Left lung (tissue), 4 donors: ENCODE measurements at regions not wholly inside any gene's neighbourhood (a gene's known extent, or its start where the extent isn't known, plus 50 kb on each side); places are given as distances from the start of the nearest gene placed in this dataset.
A peak's percentile ranks its signal among the peaks of the same experiment; 100 is the strongest.

Experiments used
- ATAC-seq: fragments of 200-7000 bp; cut with Tn5 transposase; one replicate; pipeline ENCODE4 v1.9.1; 2020; ENCODE audit warnings: moderate library complexity
- DNase-seq, 4 donors: peaks; one replicate each; pipeline ENCODE4 v3.0.0-alpha.2; 2013 to 2020
- H3K27ac ChIP-seq, 2 donors: fragments of 200-600 bp; sonication (generic) in 1 of 2; one replicate each; pipeline versions ENCODE4 v1.5.0 to v1.8.0; 2020 to 2021
- H3K27me3 ChIP-seq, 2 donors: fragments of 200-600 bp; sonication (generic) in 1 of 2; one replicate each; pipeline versions ENCODE4 v1.5.0 to v1.8.0; 2020 to 2021
- H3K36me3 ChIP-seq, 2 donors: fragments of 200-600 bp; sonication (generic) in 1 of 2; one replicate each; pipeline versions ENCODE4 v1.5.0 to v1.8.0; 2020 to 2021
- H3K4me1 ChIP-seq, 2 donors: fragments of 200-600 bp; one replicate each; pipeline ENCODE4 v1.8.0; 2021
- H3K4me3 ChIP-seq, 2 donors: fragments of 200-600 bp; sonication (generic) in 1 of 2; one replicate each; pipeline versions ENCODE4 v1.5.0 to v1.8.0; 2020 to 2021; ENCODE audit warnings: mild to moderate bottlenecking in 1 of 2
- H3K9me3 ChIP-seq, 2 donors: fragments of 200-600 bp; sonication (generic) in 1 of 2; one replicate each; pipeline versions ENCODE4 v1.5.0 to v1.8.0; 2020 to 2021
- intact Hi-C, 2 donors: fragments of 100-400 bp; cut with DNase I; formaldehyde crosslinking; loops; one replicate each; pipeline versions ENCODE4 v1.11.2 to v1.14.2; 2022
- TF ChIP-seq, protein P1 (sequence below), 2 donors: fragments of 200-600 bp; sonication (generic) in 1 of 2; IDR thresholded peaks; one replicate each; pipeline versions ENCODE4 v1.5.0 to v1.8.0; 2021; ENCODE audit warnings: antibody characterized with exemption in 2 of 2
- donor health status: DM: no; HTN: yes; CAD: no.
- donor health status: DM: no; HTN: no; CAD: no.

DNA sequence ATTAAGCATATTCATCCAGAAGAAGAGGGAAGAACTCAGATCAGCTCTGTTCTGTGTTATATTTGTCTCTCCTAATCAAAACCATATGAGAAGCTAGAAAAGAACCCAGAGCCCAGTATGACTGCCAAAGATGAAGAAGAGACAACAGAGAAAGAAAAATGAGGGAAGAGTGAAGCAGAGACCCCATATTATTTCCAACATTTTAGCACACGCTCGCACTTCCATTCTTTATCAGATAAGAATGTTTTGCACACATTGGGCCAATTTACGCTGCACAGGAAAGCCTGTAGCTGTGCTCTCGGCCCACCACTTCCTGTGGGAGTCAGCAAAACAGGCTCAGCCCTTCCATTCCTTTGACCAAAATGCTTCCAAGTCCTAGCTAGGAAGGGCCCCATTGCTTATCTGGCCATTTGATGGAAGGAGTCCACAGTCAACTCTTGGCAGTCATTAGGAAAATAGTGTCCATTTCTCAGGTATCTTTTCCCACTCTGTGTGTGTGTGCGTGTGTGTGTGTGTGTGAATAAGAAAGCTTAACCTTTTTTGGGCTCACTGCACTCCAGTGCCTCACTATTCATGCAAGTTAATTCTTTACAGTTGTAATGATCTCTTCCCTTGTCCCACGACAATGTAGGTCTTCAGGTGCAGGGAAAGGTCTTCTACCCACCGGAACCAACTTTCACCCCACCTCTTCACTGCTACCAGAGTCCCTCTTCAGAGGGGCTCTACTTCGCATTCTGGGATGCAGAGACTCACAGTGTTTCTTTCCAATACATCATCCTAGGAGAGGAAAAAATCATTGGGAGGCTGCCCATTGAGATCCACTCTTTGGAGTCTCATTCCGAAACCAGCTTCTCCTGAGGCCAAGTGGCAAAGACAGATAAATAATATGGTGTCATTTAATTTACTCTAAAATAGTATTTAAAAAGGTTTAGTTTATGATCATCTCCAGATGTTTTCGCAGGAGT lies 237.5 kb downstream of the COG6 start:
- H3K27ac ChIP-seq: peak overlapping the region in 1 of 2 donors; percentile 23

DNA sequence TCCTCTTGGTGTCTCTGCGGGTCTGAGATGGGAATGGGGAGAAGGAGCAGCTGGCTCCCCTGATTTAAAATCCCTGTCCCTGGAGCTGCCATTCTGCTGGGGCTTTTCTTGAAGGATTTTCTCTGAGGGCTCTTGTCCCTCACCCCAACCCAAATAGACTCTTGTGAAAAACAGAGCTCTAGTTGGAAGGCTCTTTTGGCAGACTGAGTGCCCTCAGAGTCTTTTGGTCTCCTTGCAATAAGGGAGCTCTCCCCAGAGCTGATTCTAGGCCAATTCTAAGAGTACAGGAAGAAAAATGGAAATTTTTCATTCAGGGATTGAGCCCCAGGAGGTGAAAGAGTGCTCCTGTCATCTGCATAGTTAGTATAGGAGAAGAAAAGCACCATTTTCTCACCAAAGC lies 238.3 kb downstream of the COG6 start:
- TF ChIP-seq, protein P1, sequence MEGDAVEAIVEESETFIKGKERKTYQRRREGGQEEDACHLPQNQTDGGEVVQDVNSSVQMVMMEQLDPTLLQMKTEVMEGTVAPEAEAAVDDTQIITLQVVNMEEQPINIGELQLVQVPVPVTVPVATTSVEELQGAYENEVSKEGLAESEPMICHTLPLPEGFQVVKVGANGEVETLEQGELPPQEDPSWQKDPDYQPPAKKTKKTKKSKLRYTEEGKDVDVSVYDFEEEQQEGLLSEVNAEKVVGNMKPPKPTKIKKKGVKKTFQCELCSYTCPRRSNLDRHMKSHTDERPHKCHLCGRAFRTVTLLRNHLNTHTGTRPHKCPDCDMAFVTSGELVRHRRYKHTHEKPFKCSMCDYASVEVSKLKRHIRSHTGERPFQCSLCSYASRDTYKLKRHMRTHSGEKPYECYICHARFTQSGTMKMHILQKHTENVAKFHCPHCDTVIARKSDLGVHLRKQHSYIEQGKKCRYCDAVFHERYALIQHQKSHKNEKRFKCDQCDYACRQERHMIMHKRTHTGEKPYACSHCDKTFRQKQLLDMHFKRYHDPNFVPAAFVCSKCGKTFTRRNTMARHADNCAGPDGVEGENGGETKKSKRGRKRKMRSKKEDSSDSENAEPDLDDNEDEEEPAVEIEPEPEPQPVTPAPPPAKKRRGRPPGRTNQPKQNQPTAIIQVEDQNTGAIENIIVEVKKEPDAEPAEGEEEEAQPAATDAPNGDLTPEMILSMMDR (IDR thresholded peaks at IDR 0.05): no peak
- H3K36me3 ChIP-seq: no peaks in the 10 kb centered on the region
- no peak for ATAC-seq
- intact Hi-C loops: no loop called here
- no peak for DNase-seq
- H3K4me3 ChIP-seq: no peak overlapping the region
- H3K27me3 ChIP-seq: no peaks in the 10 kb centered on the region
- no peaks in the 10 kb centered on the region for H3K9me3 ChIP-seq
- no peak overlapping the region for H3K27ac ChIP-seq
- no peaks in the 10 kb centered on the region for H3K4me1 ChIP-seq

More for the DNA sequence above, 237.5 kb downstream of the COG6 start:
- no peaks in the 10 kb centered on the region for H3K4me1 ChIP-seq
- H3K27me3 ChIP-seq: no peaks in the 10 kb centered on the region
- intact Hi-C loops: no loop called here
- H3K4me3 ChIP-seq: no peak overlapping the region
- no peaks in the 10 kb centered on the region for H3K36me3 ChIP-seq
- DNase-seq (peak in 1 of 4 donors; percentile 26), ATAC-seq (peak; percentile 44)
- TF ChIP-seq, protein P1 (IDR thresholded peaks at IDR 0.05): no peak
- H3K9me3 ChIP-seq: no peaks in the 10 kb centered on the region

DNA sequence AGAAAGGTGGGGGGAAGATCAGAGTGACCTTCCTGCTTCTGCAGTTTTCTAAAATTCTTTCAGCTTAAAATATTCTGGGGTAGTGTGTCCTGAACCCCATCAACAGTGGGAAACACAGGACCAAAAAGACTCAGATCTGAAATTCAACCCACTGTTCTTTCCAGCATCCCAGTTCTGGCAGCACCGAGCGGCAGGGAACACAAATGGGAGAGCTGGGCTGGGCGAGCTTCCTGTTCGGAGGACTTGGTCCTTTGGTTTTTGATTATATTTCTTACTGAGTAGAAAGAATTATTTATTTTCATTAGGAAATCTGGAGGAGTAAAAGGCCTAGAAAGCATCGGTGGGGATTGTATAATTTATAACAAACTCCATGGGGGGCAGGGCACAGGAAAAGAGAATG lies 239.1 kb downstream of the COG6 start:
- ATAC-seq (no peak), DNase-seq (no peak)
- Histone ChIP-seq H3K4me3 (no peak overlapping the region), H3K27ac (no peak overlapping the region), H3K27me3 (no peaks in the 10 kb centered on the region), H3K36me3 (no peaks in the 10 kb centered on the region), H3K4me1 (no peaks in the 10 kb centered on the region), H3K9me3 (no peaks in the 10 kb centered on the region)
- intact Hi-C loops: no loop called here
- TF ChIP-seq, protein P1 (IDR thresholded peaks at IDR 0.05): no peak

DNA sequence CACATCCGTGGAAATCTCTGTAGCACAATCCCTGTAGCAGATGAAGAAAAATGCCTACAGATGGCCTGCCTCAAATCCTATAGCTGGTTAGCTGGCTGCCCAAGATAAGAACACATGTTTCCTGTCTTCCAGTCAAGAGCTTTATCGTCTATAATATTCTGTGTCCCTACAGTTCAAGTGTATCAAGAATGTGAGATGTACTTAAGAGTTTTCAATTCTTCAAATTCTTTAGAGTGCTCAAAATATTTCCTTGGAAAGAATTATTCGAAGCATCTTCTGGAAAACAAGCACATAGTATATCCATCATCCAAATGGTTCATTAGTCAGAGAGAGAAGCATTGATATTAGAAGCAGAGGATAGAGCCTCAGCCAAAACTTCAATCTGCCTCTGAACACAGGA lies 239.8 kb downstream of the COG6 start:
- TF ChIP-seq, protein P1 (IDR thresholded peaks at IDR 0.05): no peak
- no peaks in the 10 kb centered on the region for H3K27me3 ChIP-seq
- H3K9me3 ChIP-seq: no peaks in the 10 kb centered on the region
- H3K27ac ChIP-seq: no peak overlapping the region
- no peak overlapping the region for H3K4me3 ChIP-seq
- H3K36me3 ChIP-seq: no peaks in the 10 kb centered on the region
- no peak for ATAC-seq
- intact Hi-C loops: no loop called here
- DNase-seq: peak in 1 of 4 donors; percentile 24
- no peaks in the 10 kb centered on the region for H3K4me1 ChIP-seq

DNA sequence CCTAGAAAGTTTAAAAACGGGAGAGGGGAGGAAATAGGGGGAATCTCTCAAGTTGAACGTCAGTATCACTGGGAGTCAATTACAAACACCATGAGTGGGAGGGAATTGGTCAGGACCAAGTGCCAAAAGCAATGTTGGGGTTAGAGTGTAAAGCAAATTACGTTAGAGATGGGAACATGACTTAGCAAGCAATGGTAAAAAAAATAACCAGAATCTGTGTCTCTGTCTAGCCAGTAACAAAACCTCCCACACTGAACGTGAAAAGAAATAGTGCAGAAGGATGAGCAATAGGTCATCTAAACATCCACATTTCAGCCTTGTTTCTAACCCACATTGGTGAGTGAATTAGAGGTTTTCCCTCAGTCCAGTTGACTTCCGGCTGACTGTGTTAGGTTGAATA lies 242.2 kb downstream of the COG6 start:
- TF ChIP-seq, protein P1 (IDR thresholded peaks at IDR 0.05): no peak
- Histone ChIP-seq H3K27me3 (no peaks in the 10 kb centered on the region), H3K9me3 (no peaks in the 10 kb centered on the region), H3K27ac (no peak overlapping the region), H3K4me1 (no peaks in the 10 kb centered on the region), H3K36me3 (no peaks in the 10 kb centered on the region), H3K4me3 (no peak overlapping the region)
- DNase-seq (no peak), ATAC-seq (no peak)
- intact Hi-C loops: no loop called here
